ENCODE measurements at regions not wholly inside any gene's neighbourhood (a gene's known extent, or its start where the extent isn't known, plus 50 kb on each side); places are given as distances from the start of the nearest gene placed in this dataset.
"Not testable (repeated sequence)": the region's sequence is repeated elsewhere in the genome, so short reads cannot be mapped to it uniquely, and the experiment has no call there.

- H3K36me3 ChIP-seq (ENCODE audit: insufficient read depth, low read length) = no peaks in the 10 kb centered on the region
- no peak overlapping the region for H2AFZ ChIP-seq (ENCODE audit: low read depth, low read length)
- H3K4me3 ChIP-seq (ENCODE audit: low read length) = no peak overlapping the region
- H3K4me1 ChIP-seq (ENCODE audit: insufficient read depth, low read length) = no peaks in the 10 kb centered on the region
- no peaks in the 10 kb centered on the region for H3K9me3 ChIP-seq (ENCODE audit: low read length)
- no peaks in the 10 kb centered on the region for H3K27me3 ChIP-seq (ENCODE audit: insufficient read depth, low read length)
These were observed 648.9 kb upstream of the GBE1 start for GRCh38 chr3:82410366-82410765.

- Histone ChIP-seq H3K4me1 (ENCODE audit: insufficient read depth, low read length) (no peaks in the 10 kb centered on the region), H3K4me3 (ENCODE audit: low read length) (no peak overlapping the region)
These were observed 648.4 kb upstream of the GBE1 start for GRCh38 chr3:82409842-82410241.

GRCh38 chr3:82392203-82392775, 630.8 kb upstream of the GBE1 start:
- Histone ChIP-seq H3K4me3 (ENCODE audit: low read length) (no peak overlapping the region), H3K36me3 (ENCODE audit: insufficient read depth, low read length) (no peaks in the 10 kb centered on the region), H2AFZ (ENCODE audit: low read depth, low read length) (no peak overlapping the region), H3K4me1 (ENCODE audit: insufficient read depth, low read length) (peaks cover 2% of the 10 kb centered on the region), H3K27me3 (ENCODE audit: insufficient read depth, low read length) (no peaks in the 10 kb centered on the region), H3K9me3 (ENCODE audit: low read length) (no peaks in the 10 kb centered on the region)

More at GRCh38 chr3:82409842-82410241, 648.4 kb upstream of the GBE1 start:
- no peaks in the 10 kb centered on the region for H3K27me3 ChIP-seq (ENCODE audit: insufficient read depth, low read length)
- H3K36me3 ChIP-seq (ENCODE audit: insufficient read depth, low read length) = no peaks in the 10 kb centered on the region
- H3K9me3 ChIP-seq (ENCODE audit: low read length) = no peaks in the 10 kb centered on the region
- no peak overlapping the region for H2AFZ ChIP-seq (ENCODE audit: low read depth, low read length)

- H3K36me3 ChIP-seq (ENCODE audit: insufficient read depth, low read length) = no peaks in the 10 kb centered on the region
- no peak overlapping the region for H3K4me3 ChIP-seq (ENCODE audit: low read length)
- H3K9me3 ChIP-seq (ENCODE audit: low read length) = no peaks in the 10 kb centered on the region
- no peak overlapping the region for H2AFZ ChIP-seq (ENCODE audit: low read depth, low read length)
- peaks cover 2% of the 10 kb centered on the region for H3K4me1 ChIP-seq (ENCODE audit: insufficient read depth, low read length)
- no peaks in the 10 kb centered on the region for H3K27me3 ChIP-seq (ENCODE audit: insufficient read depth, low read length)
These were observed 629.4 kb upstream of the GBE1 start for GRCh38 chr3:82390868-82391267.

GRCh38 chr3:82386647-82387046, 625.2 kb upstream of the GBE1 start:
- Histone ChIP-seq H3K4me3 (ENCODE audit: low read length) (no peak overlapping the region), H3K27me3 (ENCODE audit: insufficient read depth, low read length) (no peaks in the 10 kb centered on the region), H3K36me3 (ENCODE audit: insufficient read depth, low read length) (no peaks in the 10 kb centered on the region), H3K4me1 (ENCODE audit: insufficient read depth, low read length) (no peaks in the 10 kb centered on the region), H3K9me3 (ENCODE audit: low read length) (no peaks in the 10 kb centered on the region), H2AFZ (ENCODE audit: low read depth, low read length) (no peak overlapping the region)

- H3K27me3 ChIP-seq (ENCODE audit: insufficient read depth, low read length) = no peaks in the 10 kb centered on the region
- no peaks in the 10 kb centered on the region for H3K36me3 ChIP-seq (ENCODE audit: insufficient read depth, low read length)
- H3K4me3 ChIP-seq (ENCODE audit: low read length) = no peak overlapping the region
- no peak overlapping the region for H2AFZ ChIP-seq (ENCODE audit: low read depth, low read length)
- no peaks in the 10 kb centered on the region for H3K9me3 ChIP-seq (ENCODE audit: low read length)
- no peaks in the 10 kb centered on the region for H3K4me1 ChIP-seq (ENCODE audit: insufficient read depth, low read length)
These were observed 622.7 kb upstream of the GBE1 start for GRCh38 chr3:82384181-82384580.

- no peaks in the 10 kb centered on the region for H3K4me1 ChIP-seq (ENCODE audit: insufficient read depth, low read length)
- H2AFZ ChIP-seq (ENCODE audit: low read depth, low read length) = no peak overlapping the region
- H3K9me3 ChIP-seq (ENCODE audit: low read length) = no peaks in the 10 kb centered on the region
- no peaks in the 10 kb centered on the region for H3K36me3 ChIP-seq (ENCODE audit: insufficient read depth, low read length)
- no peak overlapping the region for H3K4me3 ChIP-seq (ENCODE audit: low read length)
- H3K27me3 ChIP-seq (ENCODE audit: insufficient read depth, low read length) = no peaks in the 10 kb centered on the region
These were observed 621.4 kb upstream of the GBE1 start for GRCh38 chr3:82382831-82383230.

GRCh38 chr3:82378392-82378791, 616.9 kb upstream of the GBE1 start:
- H3K4me1 ChIP-seq (ENCODE audit: insufficient read depth, low read length) = no peaks in the 10 kb centered on the region
- no peaks in the 10 kb centered on the region for H3K27me3 ChIP-seq (ENCODE audit: insufficient read depth, low read length)
- H3K4me3 ChIP-seq (ENCODE audit: low read length) = no peak overlapping the region
- no peaks in the 10 kb centered on the region for H3K9me3 ChIP-seq (ENCODE audit: low read length)
- no peak overlapping the region for H2AFZ ChIP-seq (ENCODE audit: low read depth, low read length)
- H3K36me3 ChIP-seq (ENCODE audit: insufficient read depth, low read length) = no peaks in the 10 kb centered on the region

GRCh38 chr3:82376883-82377282, 615.4 kb upstream of the GBE1 start:
- H3K36me3 ChIP-seq (ENCODE audit: insufficient read depth, low read length) = no peaks in the 10 kb centered on the region
- no peak overlapping the region for H3K4me3 ChIP-seq (ENCODE audit: low read length)
- no peaks in the 10 kb centered on the region for H3K9me3 ChIP-seq (ENCODE audit: low read length)
- H3K4me1 ChIP-seq (ENCODE audit: insufficient read depth, low read length) = no peaks in the 10 kb centered on the region
- H2AFZ ChIP-seq (ENCODE audit: low read depth, low read length) = no peak overlapping the region
- no peaks in the 10 kb centered on the region for H3K27me3 ChIP-seq (ENCODE audit: insufficient read depth, low read length)

GRCh38 chr3:82373833-82374232, 612.4 kb upstream of the GBE1 start:
- not testable (repeated sequence) for H2AFZ ChIP-seq (ENCODE audit: low read depth, low read length); H3K4me3 ChIP-seq (ENCODE audit: low read length); H3K27me3 ChIP-seq (ENCODE audit: insufficient read depth, low read length); H3K4me1 ChIP-seq (ENCODE audit: insufficient read depth, low read length); H3K9me3 ChIP-seq (ENCODE audit: low read length); H3K36me3 ChIP-seq (ENCODE audit: insufficient read depth, low read length)

- no peak overlapping the region for H3K4me3 ChIP-seq (ENCODE audit: low read length)
- H3K4me1 ChIP-seq (ENCODE audit: insufficient read depth, low read length) = no peaks in the 10 kb centered on the region
- no peaks in the 10 kb centered on the region for H3K36me3 ChIP-seq (ENCODE audit: insufficient read depth, low read length)
- no peaks in the 10 kb centered on the region for H3K9me3 ChIP-seq (ENCODE audit: low read length)
- no peak overlapping the region for H2AFZ ChIP-seq (ENCODE audit: low read depth, low read length)
- H3K27me3 ChIP-seq (ENCODE audit: insufficient read depth, low read length) = no peaks in the 10 kb centered on the region
These were observed 603.4 kb upstream of the GBE1 start for GRCh38 chr3:82364827-82365226.

- Histone ChIP-seq H2AFZ (ENCODE audit: low read depth, low read length) (no peak overlapping the region), H3K36me3 (ENCODE audit: insufficient read depth, low read length) (no peaks in the 10 kb centered on the region)
These were observed 601.7 kb upstream of the GBE1 start for GRCh38 chr3:82363131-82363530.

GRCh38 chr3:82355228-82355627, 593.8 kb upstream of the GBE1 start:
- Histone ChIP-seq H3K9me3 (ENCODE audit: low read length) (no peaks in the 10 kb centered on the region), H3K4me1 (ENCODE audit: insufficient read depth, low read length) (no peaks in the 10 kb centered on the region), H3K4me3 (ENCODE audit: low read length) (no peak overlapping the region), H2AFZ (ENCODE audit: low read depth, low read length) (no peak overlapping the region), H3K36me3 (ENCODE audit: insufficient read depth, low read length) (no peaks in the 10 kb centered on the region), H3K27me3 (ENCODE audit: insufficient read depth, low read length) (no peaks in the 10 kb centered on the region)

More at GRCh38 chr3:82363131-82363530, 601.7 kb upstream of the GBE1 start:
- Histone ChIP-seq H3K4me3 (ENCODE audit: low read length) (no peak overlapping the region), H3K9me3 (ENCODE audit: low read length) (no peaks in the 10 kb centered on the region), H3K27me3 (ENCODE audit: insufficient read depth, low read length) (no peaks in the 10 kb centered on the region), H3K4me1 (ENCODE audit: insufficient read depth, low read length) (no peaks in the 10 kb centered on the region)

GRCh38 chr3:82354228-82354627, 592.8 kb upstream of the GBE1 start:
- Histone ChIP-seq H2AFZ (ENCODE audit: low read depth, low read length) (no peak overlapping the region), H3K4me3 (ENCODE audit: low read length) (no peak overlapping the region), H3K27me3 (ENCODE audit: insufficient read depth, low read length) (no peaks in the 10 kb centered on the region), H3K9me3 (ENCODE audit: low read length) (no peaks in the 10 kb centered on the region), H3K36me3 (ENCODE audit: insufficient read depth, low read length) (no peaks in the 10 kb centered on the region), H3K4me1 (ENCODE audit: insufficient read depth, low read length) (no peaks in the 10 kb centered on the region)
